SU-DHL-6 (cell line): ENCODE measurements at regions not wholly inside any gene's neighbourhood (a gene's known extent, or its start where the extent isn't known, plus 50 kb on each side); places are given as distances from the start of the nearest gene placed in this dataset.

Experiments used
- EZH2phosphoT487 ChIP-seq: fragments of 200-600 bp; sonication (generic), shearing (Covaris generic); conservative IDR thresholded peaks from 2 replicates; pipeline ENCODE4 v1.6.1; 2018; ENCODE audit warnings: mild to moderate bottlenecking, antibody characterized with exemption, low read length, moderate library complexity, mixed read lengths
- TF ChIP-seq, protein P1 (sequence below): fragments of 200-600 bp; sonication (generic); IDR thresholded peaks from one replicate; pipeline ENCODE4 v1.5.1; 2017; ENCODE audit warnings: antibody characterized with exemption, mild to moderate bottlenecking, low read length, moderate library complexity; ENCODE audit not compliant: insufficient read depth, poor library complexity, severe bottlenecking

DNA sequence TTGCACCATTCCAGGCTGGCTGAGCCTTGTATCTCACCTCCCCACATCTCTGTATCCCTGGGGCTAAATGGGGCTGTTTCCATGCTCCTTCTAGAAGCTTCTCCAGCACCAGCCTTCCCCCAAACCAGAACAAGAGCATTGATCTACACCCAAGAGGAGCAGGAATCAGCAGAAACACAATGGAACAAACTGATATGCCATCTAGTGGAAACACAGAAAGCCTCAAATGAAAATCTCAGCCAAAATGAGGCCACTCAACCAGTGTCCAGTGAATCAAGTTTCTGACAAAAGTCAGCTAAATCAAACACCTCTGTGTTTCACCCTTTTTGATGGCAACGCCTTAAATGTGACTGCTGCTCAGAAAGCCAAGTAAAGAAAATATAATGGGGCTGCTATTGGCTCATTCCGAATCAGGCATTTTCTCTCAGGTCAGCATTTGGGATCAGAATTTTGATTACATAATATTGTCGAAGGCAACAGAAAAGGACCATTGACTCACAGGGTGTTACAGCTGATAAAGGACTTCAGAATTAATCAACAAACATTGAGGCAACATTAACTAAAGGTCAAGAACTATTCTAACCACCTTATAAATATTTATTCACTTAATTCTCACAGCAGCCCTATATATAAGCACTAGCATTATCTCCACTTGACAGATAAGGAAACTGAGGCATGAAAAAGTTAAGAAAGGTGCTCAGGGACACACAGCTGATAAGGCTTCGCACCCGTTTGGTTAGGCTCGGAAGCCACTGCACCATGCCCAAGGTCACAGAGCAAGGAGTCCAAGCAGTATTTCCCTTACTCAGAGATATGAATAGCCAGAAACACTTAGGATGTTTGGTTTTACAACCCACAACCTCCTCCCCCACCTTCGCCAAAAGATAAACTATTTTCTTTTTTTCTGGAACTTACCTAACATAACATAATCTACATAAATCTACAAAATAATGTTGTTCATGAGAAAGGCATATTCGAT lies 85.8 kb upstream of the KCNJ15 start:
- TF ChIP-seq, protein P1, sequence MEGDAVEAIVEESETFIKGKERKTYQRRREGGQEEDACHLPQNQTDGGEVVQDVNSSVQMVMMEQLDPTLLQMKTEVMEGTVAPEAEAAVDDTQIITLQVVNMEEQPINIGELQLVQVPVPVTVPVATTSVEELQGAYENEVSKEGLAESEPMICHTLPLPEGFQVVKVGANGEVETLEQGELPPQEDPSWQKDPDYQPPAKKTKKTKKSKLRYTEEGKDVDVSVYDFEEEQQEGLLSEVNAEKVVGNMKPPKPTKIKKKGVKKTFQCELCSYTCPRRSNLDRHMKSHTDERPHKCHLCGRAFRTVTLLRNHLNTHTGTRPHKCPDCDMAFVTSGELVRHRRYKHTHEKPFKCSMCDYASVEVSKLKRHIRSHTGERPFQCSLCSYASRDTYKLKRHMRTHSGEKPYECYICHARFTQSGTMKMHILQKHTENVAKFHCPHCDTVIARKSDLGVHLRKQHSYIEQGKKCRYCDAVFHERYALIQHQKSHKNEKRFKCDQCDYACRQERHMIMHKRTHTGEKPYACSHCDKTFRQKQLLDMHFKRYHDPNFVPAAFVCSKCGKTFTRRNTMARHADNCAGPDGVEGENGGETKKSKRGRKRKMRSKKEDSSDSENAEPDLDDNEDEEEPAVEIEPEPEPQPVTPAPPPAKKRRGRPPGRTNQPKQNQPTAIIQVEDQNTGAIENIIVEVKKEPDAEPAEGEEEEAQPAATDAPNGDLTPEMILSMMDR = no peak
- no peak for TF ChIP-seq EZH2phosphoT487
